ENCODE measurements at regions not wholly inside any gene's neighbourhood (a gene's known extent, or its start where the extent isn't known, plus 50 kb on each side); places are given as distances from the start of the nearest gene placed in this dataset.

- H3K27ac Mint-ChIP-seq = no peak overlapping the region
- no peaks in the 10 kb centered on the region for H3K36me3 Mint-ChIP-seq
- H3K4me1 Mint-ChIP-seq = no peaks in the 10 kb centered on the region
- TF ChIP-seq CTCF (IDR thresholded peaks at IDR 0.05; ENCODE audit: unreplicated experiment) = no peak
- no peak for DNase-seq (ENCODE audit: low spot score in 2 of 2, unreplicated experiment in 2 of 2)
- no peaks in the 10 kb centered on the region for H3K9me3 Mint-ChIP-seq
- H3K4me3 Mint-ChIP-seq = no peak overlapping the region
- H3K27me3 Mint-ChIP-seq (ENCODE audit: low read depth) = peaks cover 29% of the 10 kb centered on the region
Observed at GRCh38 chr3:157816296-157816695, 289.9 kb downstream of the SHOX2 start.

- Mint-ChIP-seq H3K27me3 (ENCODE audit: low read depth) (peaks cover 27% of the 10 kb centered on the region), H3K4me3 (no peak overlapping the region), H3K36me3 (no peaks in the 10 kb centered on the region), H3K4me1 (no peaks in the 10 kb centered on the region), H3K9me3 (no peaks in the 10 kb centered on the region), H3K27ac (no peak overlapping the region)
- TF ChIP-seq CTCF (IDR thresholded peaks at IDR 0.05; ENCODE audit: unreplicated experiment) = no peak
- DNase-seq (ENCODE audit: low spot score in 2 of 2, unreplicated experiment in 2 of 2) = no peak
Observed at GRCh38 chr3:157815739-157816138, 290.5 kb downstream of the SHOX2 start.

- no peak for DNase-seq (ENCODE audit: low spot score in 2 of 2, unreplicated experiment in 2 of 2)
- Mint-ChIP-seq H3K4me1 (no peaks in the 10 kb centered on the region), H3K27me3 (ENCODE audit: low read depth) (peaks cover 9% of the 10 kb centered on the region), H3K36me3 (no peaks in the 10 kb centered on the region), H3K9me3 (no peaks in the 10 kb centered on the region), H3K27ac (no peak overlapping the region), H3K4me3 (no peak overlapping the region)
- no peak for TF ChIP-seq CTCF (IDR thresholded peaks at IDR 0.05; ENCODE audit: unreplicated experiment)
Observed at GRCh38 chr3:157810924-157811718, 295.1 kb downstream of the SHOX2 start.

- H3K27ac Mint-ChIP-seq = no peak overlapping the region
Observed at GRCh38 chr3:157807280-157807679, 298.9 kb downstream of the SHOX2 start.

GRCh38 chr3:157805538-157805937, 300.7 kb downstream of the SHOX2 start:
- TF ChIP-seq CTCF (IDR thresholded peaks at IDR 0.05; ENCODE audit: unreplicated experiment) = no peak
- H3K9me3 Mint-ChIP-seq = peaks cover 17% of the 10 kb centered on the region
- no peak for DNase-seq (ENCODE audit: low spot score in 2 of 2, unreplicated experiment in 2 of 2)
- no peaks in the 10 kb centered on the region for H3K36me3 Mint-ChIP-seq
- no peak overlapping the region for H3K4me3 Mint-ChIP-seq
- H3K4me1 Mint-ChIP-seq = no peaks in the 10 kb centered on the region
- H3K27me3 Mint-ChIP-seq (ENCODE audit: low read depth) = peaks cover 19% of the 10 kb centered on the region
- H3K27ac Mint-ChIP-seq = no peak overlapping the region

More at GRCh38 chr3:157807280-157807679, 298.9 kb downstream of the SHOX2 start:
- Mint-ChIP-seq H3K9me3 (peaks cover 6% of the 10 kb centered on the region), H3K4me3 (no peak overlapping the region), H3K36me3 (no peaks in the 10 kb centered on the region), H3K4me1 (no peaks in the 10 kb centered on the region), H3K27me3 (ENCODE audit: low read depth) (peaks cover 16% of the 10 kb centered on the region)
- no peak for DNase-seq (ENCODE audit: low spot score in 2 of 2, unreplicated experiment in 2 of 2)
- TF ChIP-seq CTCF (IDR thresholded peaks at IDR 0.05; ENCODE audit: unreplicated experiment) = no peak

Measured in mesothelial cell of epicardium (in vitro differentiated cells).